Stimulated activated CD4-positive, alpha-beta T cell treated with anti-CD3 and anti-CD28 coated beads, Interleukin-12 subunit alpha, Interleukin-12 subunit beta, amount 100 ng/mL, for 4 hours (primary cell): ENCODE measurements at regions not wholly inside any gene's neighbourhood (a gene's known extent, or its start where the extent isn't known, plus 50 kb on each side); places are given as distances from the start of the nearest gene placed in this dataset.

Experiments used
- DNase-seq: peaks from one replicate; pipeline ENCODE4 v3.0.0-alpha.2; 2020

GRCh38 chr9:103978396-103978795, 115.7 kb upstream of the SMC2 start:
- no peak for DNase-seq

- no peak for DNase-seq
These were observed 112.2 kb upstream of the SMC2 start for GRCh38 chr9:103981912-103982311.

DNA sequence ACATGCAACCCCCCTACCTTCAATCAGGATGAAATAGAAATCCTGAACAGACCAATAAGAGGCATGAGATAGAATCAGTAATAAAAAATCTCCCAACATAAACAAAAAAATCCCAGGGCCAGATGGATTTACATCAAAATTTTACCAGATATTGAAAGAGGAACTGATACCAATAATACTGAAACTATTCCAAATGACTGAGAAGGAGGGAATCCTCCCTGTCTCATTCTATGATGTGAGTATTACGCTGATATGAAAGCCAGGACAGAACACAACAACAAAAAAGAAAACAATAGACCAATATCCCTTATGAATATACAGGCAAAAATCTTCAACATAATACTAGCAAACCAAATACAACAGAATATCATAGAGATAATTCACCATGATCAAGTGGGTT, 109.0 kb upstream of the SMC2 start:
- DNase-seq = no peak

DNA sequence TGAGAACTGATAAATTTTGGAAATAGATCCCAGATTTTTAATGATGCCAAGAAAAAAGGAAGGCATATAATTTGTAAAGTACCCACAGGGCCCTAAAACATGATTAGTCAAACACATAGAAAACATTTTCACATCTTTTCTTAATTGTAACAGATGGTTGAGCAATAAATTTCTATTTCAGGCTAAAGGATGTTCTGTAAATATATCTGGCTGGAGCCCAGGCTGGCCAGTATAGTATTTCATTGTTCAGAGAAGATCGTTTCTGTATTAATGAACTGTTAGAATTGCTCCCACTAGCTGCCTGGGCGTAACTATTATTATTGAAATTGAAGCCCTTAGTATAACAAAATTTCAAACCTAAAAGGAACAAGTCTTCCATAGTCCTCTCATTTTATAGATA, 105.3 kb upstream of the SMC2 start:
- no peak for DNase-seq

GRCh38 chr9:103990311-103990710, 103.8 kb upstream of the SMC2 start:
- DNase-seq = no peak

DNA sequence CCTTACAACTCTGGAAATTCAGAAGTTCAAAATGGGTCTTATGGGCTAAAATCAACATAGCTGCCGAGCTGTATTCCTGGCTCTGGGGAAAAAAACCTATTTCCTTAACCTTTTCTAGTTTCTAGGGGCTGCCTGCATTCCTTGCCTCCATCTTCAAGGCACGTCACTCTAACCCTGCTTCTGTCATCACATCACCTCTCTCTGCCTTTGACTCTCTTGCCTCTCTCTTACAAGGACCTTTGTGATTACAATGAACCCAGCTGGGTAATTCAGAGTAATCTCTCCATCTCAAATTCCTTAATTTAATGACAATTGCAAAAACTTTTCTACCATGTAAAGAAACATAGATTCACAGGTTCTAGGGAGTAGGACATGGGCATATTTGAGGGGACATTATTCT, 103.1 kb upstream of the SMC2 start:
- DNase-seq = no peak

DNA sequence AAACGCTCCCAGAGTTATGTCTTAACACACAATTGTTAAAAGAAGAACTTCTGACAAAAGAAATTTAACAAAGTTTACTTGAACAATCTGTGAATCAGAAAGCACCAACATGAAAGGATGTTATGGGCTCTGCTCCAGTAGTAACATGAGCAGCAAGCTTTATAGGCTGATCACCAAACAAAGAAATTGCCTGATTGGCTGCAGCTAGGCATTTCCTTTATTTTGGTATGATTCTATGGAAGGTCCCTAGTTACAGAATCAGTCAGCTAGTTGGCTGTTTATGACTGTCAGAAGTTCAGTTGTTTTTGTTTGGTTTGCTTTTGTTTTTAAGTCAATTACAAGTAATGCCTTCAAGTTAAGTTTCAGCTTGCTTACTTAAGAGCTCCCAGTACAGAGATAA, 102.4 kb upstream of the SMC2 start:
- DNase-seq = no peak

GRCh38 chr9:103992938-103993579, 101.0 kb upstream of the SMC2 start:
- DNase-seq = no peak

GRCh38 chr9:103997856-103998370, 96.2 kb upstream of the SMC2 start:
- no peak for DNase-seq

DNA sequence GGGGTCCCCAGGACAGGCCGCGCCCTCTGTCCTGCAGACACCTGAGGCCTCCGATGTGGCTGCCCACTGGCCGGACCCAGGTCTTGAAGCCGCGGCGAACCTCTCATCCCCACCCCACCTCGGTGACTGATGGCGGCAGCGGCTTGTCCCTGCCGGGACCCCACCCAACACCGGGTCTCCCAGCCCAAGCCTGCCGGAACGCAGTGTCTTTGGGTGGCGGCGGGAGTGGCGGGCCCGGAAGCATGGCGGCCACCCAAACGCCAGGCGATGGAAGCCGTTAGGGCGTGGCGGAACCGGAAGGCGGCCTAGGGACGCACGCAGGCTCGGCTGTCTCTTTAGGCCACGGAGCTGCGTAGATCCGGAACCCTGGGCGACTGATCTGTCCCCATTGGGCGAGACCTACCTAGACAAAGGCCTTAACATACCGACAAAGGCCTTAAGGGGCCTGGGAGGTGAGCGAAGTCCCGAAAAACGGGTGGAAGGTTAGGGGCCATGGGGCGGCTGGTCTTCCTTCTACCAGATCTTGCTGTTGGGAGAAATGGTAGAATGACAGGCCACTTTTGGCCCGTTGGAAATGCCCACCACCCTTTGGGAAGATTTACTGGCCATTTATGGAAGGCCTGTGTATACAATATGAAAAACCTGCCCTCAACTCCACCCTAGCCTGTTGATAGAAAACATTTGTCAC, 94.6 kb upstream of the SMC2 start:
- no peak for DNase-seq

DNA sequence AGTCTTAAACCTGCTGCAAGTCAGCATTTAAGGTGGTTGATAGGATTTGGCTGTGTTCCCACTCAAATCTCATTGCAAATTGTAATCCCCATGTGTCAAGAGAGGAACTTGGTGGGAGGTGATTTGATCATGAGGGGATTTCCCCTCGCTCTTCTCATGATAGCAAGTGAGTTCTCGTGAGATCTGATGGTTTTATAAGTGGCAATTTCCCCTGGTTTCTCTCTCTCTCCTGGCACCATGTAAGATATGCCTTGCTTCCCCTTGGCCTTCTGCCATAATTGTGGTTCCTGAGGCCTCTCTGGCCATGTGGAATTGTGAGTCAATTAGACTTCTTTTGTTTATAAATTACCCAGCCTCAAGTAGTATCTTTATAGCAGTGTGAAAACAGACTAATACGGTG, 84.3 kb upstream of the SMC2 start:
- no peak for DNase-seq

- DNase-seq = no peak
These were observed 72.0 kb upstream of the SMC2 start for GRCh38 chr9:104022083-104022482.

- no peak for DNase-seq
These were observed 69.0 kb upstream of the SMC2 start for GRCh38 chr9:104025104-104025503.

- no peak for DNase-seq
These were observed 68.2 kb upstream of the SMC2 start for GRCh38 chr9:104025945-104026344.

DNA sequence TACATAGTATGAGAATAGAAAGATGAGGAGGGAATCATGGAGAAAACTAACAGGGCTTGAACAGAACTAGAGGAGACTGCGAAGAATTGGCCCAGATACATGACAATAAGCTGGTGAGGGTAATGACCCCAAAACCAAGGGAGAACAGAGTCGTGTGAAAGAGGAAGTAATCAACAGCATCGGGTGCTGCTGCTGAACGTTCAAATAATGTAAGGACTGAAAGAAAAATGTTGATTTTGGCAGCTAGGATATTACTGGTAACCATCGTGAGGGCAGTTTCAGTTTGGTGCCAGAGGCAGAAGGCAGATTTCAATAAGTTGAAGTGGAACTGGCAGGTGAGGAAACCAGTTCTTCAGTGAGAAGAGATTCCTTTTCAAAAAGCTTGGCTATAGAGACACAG, 66.8 kb upstream of the SMC2 start:
- no peak for DNase-seq

DNA sequence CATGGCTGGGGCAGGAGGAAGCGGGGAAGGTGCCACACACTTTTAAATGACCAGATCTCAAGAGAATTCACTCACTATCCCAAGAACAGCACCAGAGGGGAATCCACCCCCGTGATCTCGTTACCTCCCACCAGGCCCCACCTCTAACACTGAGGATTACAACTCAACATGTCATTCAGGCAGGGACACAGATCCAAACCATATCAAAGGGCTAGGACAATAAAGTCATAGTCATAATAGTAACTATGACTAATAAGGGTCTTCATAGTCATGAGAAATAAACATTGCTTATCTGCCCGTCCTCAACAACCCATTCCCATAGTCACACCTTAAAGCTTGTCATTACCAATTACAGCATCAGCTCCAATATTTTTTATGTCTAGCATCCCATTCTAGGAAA, 65.3 kb upstream of the SMC2 start:
- DNase-seq = no peak
